Esophagus (tissue), 2 donors: ENCODE measurements at regions not wholly inside any gene's neighbourhood (a gene's known extent, or its start where the extent isn't known, plus 50 kb on each side); places are given as distances from the start of the nearest gene placed in this dataset.

ENCODE experiments used
- H3K27ac ChIP-seq, 2 donors: one replicate each; pipeline ENCODE4 v1.5.1; 2013; ENCODE audit warnings: low read depth in 2 of 2, mild to moderate bottlenecking in 2 of 2, inconsistent platforms in 1 of 2, low read length in 1 of 2, moderate library complexity in 1 of 2
- H3K27me3 ChIP-seq, 2 donors: one replicate each; pipeline ENCODE4 v1.6.1; 2013; ENCODE audit warnings: low read length in 2 of 2, control low read depth in 1 of 2, mild to moderate bottlenecking in 1 of 2; ENCODE audit not compliant: insufficient read depth in 2 of 2, control insufficient read depth in 1 of 2
- H3K36me3 ChIP-seq, 2 donors: one replicate each; pipeline ENCODE4 v1.6.1; 2013; ENCODE audit warnings: low read length in 1 of 2; ENCODE audit not compliant: control insufficient read depth in 2 of 2, insufficient read depth in 2 of 2
- H3K4me1 ChIP-seq, 2 donors: one replicate each; pipeline ENCODE4 v1.6.1; 2013; ENCODE audit warnings: low read length in 1 of 2; ENCODE audit not compliant: control insufficient read depth in 2 of 2, insufficient read depth in 2 of 2
- H3K4me3 ChIP-seq, 2 donors: one replicate each; pipeline ENCODE4 v1.5.1; 2013; ENCODE audit warnings: low read length in 2 of 2, mild to moderate bottlenecking in 2 of 2, low read depth in 1 of 2, moderate library complexity in 1 of 2
- H3K9me3 ChIP-seq, 2 donors: one replicate each; pipeline ENCODE4 v1.6.1; 2013; ENCODE audit warnings: mild to moderate bottlenecking in 2 of 2, low read depth in 1 of 2, low read length in 1 of 2, moderate library complexity in 1 of 2; ENCODE audit not compliant: control insufficient read depth in 2 of 2, insufficient read depth in 1 of 2
- WGBS, 2 donors: extraction: QIAGEN DNeasy Blood & Tissue Kit; methylation state at CpG; one replicate each; pipeline ENCODE4 v1.1.7; 2013; 5-methylcytosine and 5-hydroxymethylcytosine counted together
- donor health status: healthy with polysubstance abuse.
- donor health status: Bipolar disorder and iron deficiency.

- Histone ChIP-seq H3K27ac (no peak overlapping the region), H3K9me3 (no peaks in the 10 kb centered on the region), H3K27me3 (no peaks in the 10 kb centered on the region), H3K36me3 (no peaks in the 10 kb centered on the region), H3K4me1 (peaks cover 6 to 15% of the 10 kb centered on the region in 2 donors), H3K4me3 (no peak overlapping the region)
- 90 to 94% methylated on average over 8 of the region's 8 CpGs for WGBS, 2 donors
Measured at GRCh38 chr10:110394296-110394695, 89.6 kb upstream of the SMNDC1 start.

- H3K27me3 ChIP-seq: no peaks in the 10 kb centered on the region
- no peak overlapping the region for H3K4me3 ChIP-seq
- 95 to 96% methylated on average over 6 of the region's 6 CpGs for WGBS, 2 donors
- H3K27ac ChIP-seq: peak overlapping the region in 1 of 2 donors; percentile 26
- peaks cover 6 to 15% of the 10 kb centered on the region in 2 donors for H3K4me1 ChIP-seq
- no peaks in the 10 kb centered on the region for H3K9me3 ChIP-seq
- H3K36me3 ChIP-seq: no peaks in the 10 kb centered on the region
Measured at GRCh38 chr10:110394898-110395297, 90.2 kb upstream of the SMNDC1 start.

- 54 to 61% methylated on average over 11 of the region's 11 CpGs for WGBS, 2 donors
- no peaks in the 10 kb centered on the region for H3K27me3 ChIP-seq
- H3K36me3 ChIP-seq: no peaks in the 10 kb centered on the region
- H3K27ac ChIP-seq: peak overlapping the region; percentile 14 to 67
- H3K9me3 ChIP-seq: no peaks in the 10 kb centered on the region
- no peak overlapping the region for H3K4me3 ChIP-seq
- H3K4me1 ChIP-seq: peaks cover 6 to 15% of the 10 kb centered on the region in 2 donors
Measured at GRCh38 chr10:110395350-110396283, 90.9 kb upstream of the SMNDC1 start.

GRCh38 chr10:110396284-110396651 is 91.5 kb upstream of the SMNDC1 start:
- H3K4me3 ChIP-seq: no peak overlapping the region
- no peaks in the 10 kb centered on the region for H3K9me3 ChIP-seq
- H3K4me1 ChIP-seq: peaks cover 6 to 15% of the 10 kb centered on the region in 2 donors
- no peaks in the 10 kb centered on the region for H3K27me3 ChIP-seq
- 98 to 100% methylated on average over 1 of the region's 1 CpG for WGBS, 2 donors
- no peaks in the 10 kb centered on the region for H3K36me3 ChIP-seq
- H3K27ac ChIP-seq: peak overlapping the region; percentile 11 to 67

- no peak overlapping the region for H3K4me3 ChIP-seq
- WGBS, 2 donors: 84% methylated on average over 3 of the region's 3 CpGs
- H3K27ac ChIP-seq: peak overlapping the region; percentile 85 to 87
- H3K36me3 ChIP-seq: no peaks in the 10 kb centered on the region
- H3K27me3 ChIP-seq: no peaks in the 10 kb centered on the region
- H3K9me3 ChIP-seq: no peaks in the 10 kb centered on the region
- H3K4me1 ChIP-seq: peaks cover 5 to 11% of the 10 kb centered on the region in 2 donors
Measured at GRCh38 chr10:110397856-110398255, 93.1 kb upstream of the SMNDC1 start.

GRCh38 chr10:110398419-110399105 is 93.8 kb upstream of the SMNDC1 start:
- H3K36me3 ChIP-seq: no peaks in the 10 kb centered on the region
- H3K9me3 ChIP-seq: no peaks in the 10 kb centered on the region
- H3K4me3 ChIP-seq: no peak overlapping the region
- H3K4me1 ChIP-seq: peaks cover 2 to 10% of the 10 kb centered on the region in 2 donors
- H3K27ac ChIP-seq: peak overlapping the region; percentile 85 to 87
- H3K27me3 ChIP-seq: no peaks in the 10 kb centered on the region
- WGBS, 2 donors: 29 to 48% methylated on average over 9 of the region's 9 CpGs

- Histone ChIP-seq H3K4me1 (peaks cover 2 to 10% of the 10 kb centered on the region in 2 donors), H3K9me3 (no peaks in the 10 kb centered on the region), H3K27ac (peak overlapping the region; percentile 65 to 82), H3K36me3 (no peaks in the 10 kb centered on the region), H3K27me3 (no peaks in the 10 kb centered on the region), H3K4me3 (no peak overlapping the region)
- 47 to 51% methylated on average over 9 of the region's 9 CpGs for WGBS, 2 donors
Measured at GRCh38 chr10:110399106-110399964, 94.6 kb upstream of the SMNDC1 start.

- H3K9me3 ChIP-seq: no peaks in the 10 kb centered on the region
- no peaks in the 10 kb centered on the region for H3K27me3 ChIP-seq
- no peaks in the 10 kb centered on the region for H3K36me3 ChIP-seq
- H3K4me1 ChIP-seq: peaks cover 1 to 9% of the 10 kb centered on the region in 2 donors
- H3K4me3 ChIP-seq: no peak overlapping the region
- WGBS, 2 donors: 81 to 84% methylated on average over 7 of the region's 7 CpGs
- H3K27ac ChIP-seq: peak overlapping the region; percentile 22 to 82
Measured at GRCh38 chr10:110399965-110400933, 95.5 kb upstream of the SMNDC1 start.
